ENCODE measurements at regions not wholly inside any gene's neighbourhood (a gene's known extent, or its start where the extent isn't known, plus 50 kb on each side); places are given as distances from the start of the nearest gene placed in this dataset.

DNA sequence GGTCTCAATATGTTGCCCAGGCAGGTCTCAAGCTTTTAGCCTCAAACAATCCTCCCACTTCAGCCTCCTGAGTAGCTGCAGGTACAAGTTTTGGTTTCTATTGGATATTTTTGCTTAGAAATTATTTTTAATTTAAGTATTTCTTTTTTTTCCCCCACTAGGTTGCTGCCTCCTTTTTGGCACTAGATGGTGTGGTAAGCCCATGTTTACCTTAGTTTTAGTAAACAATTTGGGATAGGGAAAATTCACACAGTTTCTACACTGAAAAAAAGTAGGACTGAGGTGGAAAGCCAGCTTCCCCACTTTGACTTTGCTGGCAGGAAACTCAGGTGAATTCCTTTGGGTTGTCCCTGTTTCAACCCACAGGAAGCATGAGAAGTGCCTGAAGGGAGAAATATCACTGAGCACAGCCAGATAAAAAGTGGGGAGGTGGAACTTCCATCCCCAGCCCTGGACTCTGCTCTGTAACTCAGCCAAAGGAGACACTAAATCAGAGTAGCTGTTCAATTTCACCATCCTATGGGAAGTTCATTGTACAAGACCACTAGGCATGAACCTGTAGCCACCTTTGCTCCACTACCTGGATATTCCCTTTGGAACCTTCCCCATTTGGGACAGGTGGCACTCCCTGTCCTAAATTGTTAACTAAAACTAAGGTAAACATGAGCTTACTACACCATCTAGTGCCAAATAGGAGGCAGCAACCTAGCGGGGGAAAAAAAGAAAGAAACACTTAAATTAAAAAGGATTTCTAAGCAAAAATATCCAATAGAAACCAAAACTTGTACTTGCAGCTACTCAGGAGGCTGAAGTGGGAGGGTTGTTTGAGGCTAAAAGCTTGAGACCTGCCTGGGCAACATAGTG is 154.4 kb upstream of the FAT3 start:
- ATAC-seq (ENCODE audit: insufficient number of reproducible peaks, low FRiP score, low read depth) = no peak
- no peaks in the 10 kb centered on the region for H3K36me3 ChIP-seq
- no peaks in the 10 kb centered on the region for H3K9me3 ChIP-seq

GRCh38 chr11:92067016-92067415 is 157.6 kb upstream of the FAT3 start:
- ATAC-seq (ENCODE audit: insufficient number of reproducible peaks, low FRiP score, low read depth) = no peak
- Histone ChIP-seq H3K27ac (no peak overlapping the region), H3K27me3 (replicated peaks; ENCODE audit: insufficient read depth) (no peaks in the 10 kb centered on the region), H3K4me1 (ENCODE audit: control insufficient read depth in 1 of 2, low read depth in 2 of 2) (no peaks in the 10 kb centered on the region), H3K4me3 (no peak overlapping the region), H3K9me3 (no peaks in the 10 kb centered on the region), H3K36me3 (no peaks in the 10 kb centered on the region)
- no peak for TF ChIP-seq CTCF (IDR thresholded peaks at IDR 0.05)
- DNase-seq (ENCODE audit: low spot score) = no peak

More for the DNA sequence above, 154.4 kb upstream of the FAT3 start:
- Histone ChIP-seq H3K4me3 (no peak overlapping the region), H3K4me1 (ENCODE audit: control insufficient read depth in 1 of 2, low read depth in 2 of 2) (no peaks in the 10 kb centered on the region), H3K27me3 (replicated peaks; ENCODE audit: insufficient read depth) (no peaks in the 10 kb centered on the region), H3K27ac (no peak overlapping the region)
- no peak for DNase-seq (ENCODE audit: low spot score)
- TF ChIP-seq CTCF (IDR thresholded peaks at IDR 0.05) = no peak

DNA sequence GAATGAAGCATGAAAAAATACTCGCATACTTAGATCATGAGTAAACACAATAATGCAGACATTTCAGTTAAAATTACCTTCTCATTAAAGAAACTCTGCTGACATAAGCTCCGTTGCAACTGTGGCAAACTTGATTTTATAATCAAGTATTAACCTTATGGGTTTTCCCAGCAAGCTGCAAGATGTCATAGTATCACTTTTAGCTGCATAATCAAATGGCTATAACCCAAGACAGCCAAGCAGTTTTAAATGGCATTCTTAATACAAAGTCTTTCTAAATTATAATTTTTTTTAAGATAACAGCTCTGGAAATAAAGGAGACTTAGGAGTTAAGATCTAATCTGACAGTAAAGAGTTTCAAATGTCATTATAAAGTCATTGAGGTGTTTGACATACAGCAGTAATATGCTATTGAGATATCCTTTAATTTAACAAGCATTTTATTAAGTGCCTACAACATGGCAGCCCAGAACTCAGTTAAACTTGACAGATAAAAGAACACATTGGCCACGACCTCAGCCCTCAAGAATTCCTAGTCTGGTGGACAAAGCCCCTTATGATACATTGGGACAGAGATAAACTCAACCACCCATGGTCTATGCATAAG is 163.1 kb upstream of the FAT3 start:
- Histone ChIP-seq H3K27ac (no peak overlapping the region), H3K36me3 (no peaks in the 10 kb centered on the region), H3K27me3 (replicated peaks; ENCODE audit: insufficient read depth) (no peaks in the 10 kb centered on the region), H3K9me3 (no peaks in the 10 kb centered on the region), H3K4me1 (ENCODE audit: control insufficient read depth in 1 of 2, low read depth in 2 of 2) (no peaks in the 10 kb centered on the region), H3K4me3 (no peak overlapping the region)
- TF ChIP-seq CTCF (IDR thresholded peaks at IDR 0.05) = no peak
- no peak for DNase-seq (ENCODE audit: low spot score)
- ATAC-seq (ENCODE audit: insufficient number of reproducible peaks, low FRiP score, low read depth) = no peak

GRCh38 chr11:92057849-92058442 is 166.7 kb upstream of the FAT3 start:
- Histone ChIP-seq H3K9me3 (no peaks in the 10 kb centered on the region), H3K4me3 (no peak overlapping the region), H3K4me1 (ENCODE audit: control insufficient read depth in 1 of 2, low read depth in 2 of 2) (no peaks in the 10 kb centered on the region), H3K36me3 (no peaks in the 10 kb centered on the region), H3K27me3 (replicated peaks; ENCODE audit: insufficient read depth) (no peaks in the 10 kb centered on the region), H3K27ac (no peak overlapping the region)
- DNase-seq (ENCODE audit: low spot score) (no peak), ATAC-seq (ENCODE audit: insufficient number of reproducible peaks, low FRiP score, low read depth) (no peak)
- TF ChIP-seq CTCF (IDR thresholded peaks at IDR 0.05) = no peak

- no peaks in the 10 kb centered on the region for H3K36me3 ChIP-seq
- no peaks in the 10 kb centered on the region for H3K27me3 ChIP-seq (replicated peaks; ENCODE audit: insufficient read depth)
- H3K27ac ChIP-seq = no peak overlapping the region
- DNase-seq (ENCODE audit: low spot score) = no peak
- ATAC-seq (ENCODE audit: insufficient number of reproducible peaks, low FRiP score, low read depth) = no peak
- no peak for TF ChIP-seq CTCF (IDR thresholded peaks at IDR 0.05)
- H3K9me3 ChIP-seq = no peaks in the 10 kb centered on the region
- H3K4me3 ChIP-seq = no peak overlapping the region
- no peaks in the 10 kb centered on the region for H3K4me1 ChIP-seq (ENCODE audit: control insufficient read depth in 1 of 2, low read depth in 2 of 2)
Measured at GRCh38 chr11:92053216-92053615, 171.4 kb upstream of the FAT3 start.
